GM23248 (cell line): ENCODE measurements at regions not wholly inside any gene's neighbourhood (a gene's known extent, or its start where the extent isn't known, plus 50 kb on each side); places are given as distances from the start of the nearest gene placed in this dataset.

Experiments used
- DNase-seq: peaks from one replicate; pipeline ENCODE4 v3.0.0-alpha.2; 2015
- H2AFZ ChIP-seq: fragments of 200-600 bp; sonication (generic); 2 replicates; pipeline ENCODE4 v1.6.1; 2016; ENCODE audit warnings: antibody characterized with exemption
- H3F3A ChIP-seq: fragments of 200-600 bp; sonication (generic); 2 replicates; pipeline ENCODE4 v1.6.1; 2016; ENCODE audit warnings: mild to moderate bottlenecking, antibody characterized with exemption, mixed run types; ENCODE audit not compliant: insufficient read depth
- H3K27ac ChIP-seq: fragments of 200-600 bp; sonication (generic); 2 replicates; pipeline ENCODE4 v1.5.1; 2016; ENCODE audit warnings: mild to moderate bottlenecking
- H3K27me3 ChIP-seq: fragments of 200-600 bp; sonication (generic); replicated peaks from 2 replicates; pipeline ENCODE4 v1.6.1; 2016; ENCODE audit warnings: mild to moderate bottlenecking; ENCODE audit not compliant: insufficient read depth
- H3K36me3 ChIP-seq: fragments of 200-600 bp; sonication (generic); 2 replicates; pipeline ENCODE4 v1.6.1; 2016; ENCODE audit warnings: low read depth, mild to moderate bottlenecking
- H3K4me1 ChIP-seq: fragments of 200-600 bp; sonication (generic); 2 replicates; pipeline ENCODE4 v1.6.1; 2016; ENCODE audit warnings: mild to moderate bottlenecking; ENCODE audit not compliant: insufficient read depth
- H3K4me2 ChIP-seq: fragments of 200-600 bp; sonication (generic); one replicate; pipeline ENCODE4 v1.6.1; 2016; ENCODE audit warnings: mild to moderate bottlenecking; ENCODE audit not compliant: unreplicated experiment
- H3K4me3 ChIP-seq: fragments of 200-600 bp; sonication (generic); 2 replicates; pipeline ENCODE4 v1.5.1; 2016; ENCODE audit warnings: mild to moderate bottlenecking
- H3K79me2 ChIP-seq: fragments of 200-600 bp; sonication (generic); 2 replicates; pipeline ENCODE4 v1.6.1; 2016; ENCODE audit warnings: mild to moderate bottlenecking; ENCODE audit not compliant: insufficient read depth
- H3K9ac ChIP-seq: fragments of 200-600 bp; sonication (generic); 2 replicates; pipeline ENCODE4 v1.6.1; 2016; ENCODE audit warnings: mild to moderate bottlenecking
- H3K9me2 ChIP-seq: fragments of 200-600 bp; sonication (generic); 2 replicates; pipeline ENCODE4 v1.6.1; 2016; ENCODE audit warnings: mixed run types, mild to moderate bottlenecking, moderate library complexity; ENCODE audit not compliant: insufficient read depth
- H3K9me3 ChIP-seq: fragments of 200-600 bp; sonication (generic); one replicate; pipeline ENCODE4 v1.6.1; 2017; ENCODE audit warnings: low read depth
- H4K20me1 ChIP-seq: fragments of 200-600 bp; sonication (generic); 2 replicates; pipeline ENCODE4 v1.6.0; 2016; ENCODE audit not compliant: insufficient read depth
- EZH2 ChIP-seq: fragments of 200-600 bp; sonication (generic); IDR thresholded peaks from 2 replicates; pipeline ENCODE4 v1.6.1; 2018; ENCODE audit warnings: antibody characterized with exemption, mild to moderate bottlenecking; ENCODE audit not compliant: insufficient read depth, poor library complexity, severe bottlenecking
- EZH2phosphoT487 ChIP-seq: fragments of 200-600 bp; sonication (generic); IDR thresholded peaks from 2 replicates; pipeline ENCODE4 v1.6.1; 2018; ENCODE audit warnings: antibody characterized with exemption, moderate library complexity, mild to moderate bottlenecking, low read depth; ENCODE audit not compliant: insufficient read depth
- WGBS, 2 experiments: methylation state at CpG; one replicate each; pipeline ENCODE4 v1.1.6; 2015 to 2017; ENCODE audit warnings: low lambda C conversion rate in 2 of 2, low coverage in 1 of 2; ENCODE audit errors: missing lambda C conversion rate in 2 of 2; 5-methylcytosine and 5-hydroxymethylcytosine counted together
- in situ Hi-C: fragments of 300-500 bp; cut with MboI; formaldehyde crosslinking; loops from 2 replicates; pipeline ENCODE4 v1.15.0; 2020

GRCh38 chr10:131723297-131724168 lies 177.3 kb upstream of the PPP2R2D start:
- no peaks in the 10 kb centered on the region for H3K79me2 ChIP-seq
- H3K4me1 ChIP-seq, result no peaks in the 10 kb centered on the region
- in situ Hi-C loops, result no loop called here
- H2AFZ ChIP-seq, result no peak overlapping the region
- no peak overlapping the region for H3K27ac ChIP-seq
- 28 to 34% methylated on average over 20 of the region's 20 CpGs for WGBS, 2 experiments
- H3F3A ChIP-seq, result no peaks in the 10 kb centered on the region
- no peak for DNase-seq
- H4K20me1 ChIP-seq, result no peaks in the 10 kb centered on the region
- H3K9ac ChIP-seq, result no peak overlapping the region
- no peaks in the 10 kb centered on the region for H3K9me2 ChIP-seq
- H3K36me3 ChIP-seq, result no peaks in the 10 kb centered on the region
- H3K9me3 ChIP-seq, result no peaks in the 10 kb centered on the region
- TF ChIP-seq EZH2phosphoT487 (no peak), EZH2 (no peak)
- no peak overlapping the region for H3K4me2 ChIP-seq
- no peak overlapping the region for H3K4me3 ChIP-seq
- no peaks in the 10 kb centered on the region for H3K27me3 ChIP-seq

DNA sequence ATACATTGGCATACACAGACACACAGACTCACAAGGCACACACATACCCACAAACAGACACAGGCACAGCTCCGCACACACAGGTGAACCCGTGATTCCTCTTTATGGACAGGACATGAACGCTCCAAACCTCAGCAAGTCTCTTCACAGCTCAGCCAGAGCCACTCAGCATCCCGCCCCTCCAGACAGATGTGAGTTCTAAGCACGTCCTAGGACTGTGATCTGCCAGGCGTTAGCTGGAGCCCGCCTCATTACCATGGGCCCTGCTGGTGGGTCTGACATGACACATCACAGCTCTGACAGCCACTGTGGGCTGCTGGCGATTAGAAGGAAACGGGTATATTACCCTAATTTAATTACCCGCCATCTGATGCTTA lies 176.7 kb upstream of the PPP2R2D start:
- Histone ChIP-seq H3K9ac (no peak overlapping the region), H4K20me1 (no peaks in the 10 kb centered on the region), H3K9me2 (no peaks in the 10 kb centered on the region), H3F3A (no peaks in the 10 kb centered on the region), H3K79me2 (no peaks in the 10 kb centered on the region), H3K27me3 (no peaks in the 10 kb centered on the region), H2AFZ (no peak overlapping the region), H3K27ac (no peak overlapping the region), H3K36me3 (no peaks in the 10 kb centered on the region), H3K4me3 (no peak overlapping the region), H3K4me2 (no peak overlapping the region), H3K9me3 (no peaks in the 10 kb centered on the region), H3K4me1 (no peaks in the 10 kb centered on the region)
- no peak for DNase-seq
- 34 to 41% methylated on average over 10 of the region's 10 CpGs for WGBS, 2 experiments
- in situ Hi-C loops, result no loop called here
- TF ChIP-seq EZH2, result no peak

GRCh38 chr10:131724891-131725580 lies 175.8 kb upstream of the PPP2R2D start:
- Histone ChIP-seq H3K79me2 (no peaks in the 10 kb centered on the region), H3K4me1 (no peaks in the 10 kb centered on the region), H3K27ac (no peak overlapping the region), H3F3A (no peaks in the 10 kb centered on the region), H3K9ac (no peak overlapping the region), H3K27me3 (no peaks in the 10 kb centered on the region), H3K4me2 (no peak overlapping the region), H3K9me3 (no peaks in the 10 kb centered on the region), H3K36me3 (no peaks in the 10 kb centered on the region), H3K9me2 (no peaks in the 10 kb centered on the region), H4K20me1 (no peaks in the 10 kb centered on the region), H2AFZ (no peak overlapping the region), H3K4me3 (no peak overlapping the region)
- TF ChIP-seq EZH2phosphoT487 (no peak), EZH2 (no peak)
- DNase-seq, result no peak
- WGBS, 2 experiments, result 58 to 59% methylated on average over 15 to 17 of the region's 17 CpGs
- in situ Hi-C loops, result no loop called here

DNA sequence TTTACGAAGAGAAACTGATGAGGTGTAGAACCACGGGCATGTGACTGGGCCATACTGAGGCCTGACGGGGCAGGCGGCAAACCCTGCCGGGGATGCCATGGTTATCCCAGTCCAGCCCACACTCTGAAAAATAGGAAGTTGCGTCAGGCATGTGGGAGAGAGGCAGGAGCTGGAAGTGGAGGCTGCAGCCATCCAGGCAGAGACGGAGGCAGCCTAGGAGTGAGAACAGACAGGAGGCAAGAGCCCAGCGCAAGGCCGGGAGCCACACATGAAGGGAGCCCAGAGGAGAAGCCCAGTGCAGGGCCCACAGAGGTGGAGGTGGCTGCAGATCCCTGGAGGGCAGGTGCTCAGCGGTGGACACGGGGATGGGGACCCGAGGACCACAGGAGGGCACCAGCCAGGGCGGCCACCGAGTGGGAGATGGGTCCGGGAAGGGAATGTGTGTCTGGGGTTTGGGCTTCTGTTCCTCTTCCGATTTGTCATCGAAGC lies 175.2 kb upstream of the PPP2R2D start:
- DNase-seq, result no peak
- no peak for TF ChIP-seq EZH2phosphoT487
- no peak for TF ChIP-seq EZH2
- Histone ChIP-seq H3K9ac (no peak overlapping the region), H3K27ac (no peak overlapping the region), H2AFZ (no peak overlapping the region), H3K9me2 (no peaks in the 10 kb centered on the region), H3K4me1 (no peaks in the 10 kb centered on the region), H4K20me1 (no peaks in the 10 kb centered on the region), H3K79me2 (no peaks in the 10 kb centered on the region), H3F3A (no peaks in the 10 kb centered on the region), H3K36me3 (no peaks in the 10 kb centered on the region), H3K9me3 (no peaks in the 10 kb centered on the region), H3K4me3 (no peak overlapping the region), H3K27me3 (no peaks in the 10 kb centered on the region), H3K4me2 (no peak overlapping the region)
- in situ Hi-C loops, result no loop called here
- WGBS, 2 experiments, result 53 to 66% methylated on average over 14 to 17 of the region's 17 CpGs
